Cardiac muscle cell (in vitro differentiated cells and primary cell): ENCODE measurements at regions not wholly inside any gene's neighbourhood (a gene's known extent, or its start where the extent isn't known, plus 50 kb on each side); places are given as distances from the start of the nearest gene placed in this dataset.
A peak's percentile ranks its signal among the peaks of the same experiment; 100 is the strongest.

Source experiments
- DNase-seq, 2 donors: peaks; one replicate each; pipeline versions ENCODE4 v3.0.0 to v3.0.0-alpha.2; 2010 to 2017; ENCODE audit warnings: low read depth in 1 of 2, low spot score in 1 of 2
- H3K27ac ChIP-seq: fragments of 200-600 bp; sonication (generic); 2 replicates; pipeline ENCODE4 v1.5.1; 2016
- H3K27me3 ChIP-seq: fragments of 200-600 bp; sonication (generic); 2 replicates; pipeline ENCODE4 v1.6.0; 2016; ENCODE audit warnings: control low read depth
- H3K36me3 ChIP-seq: fragments of 200-600 bp; sonication (generic); 2 replicates; pipeline ENCODE4 v1.5.1; 2016; ENCODE audit warnings: control low read depth
- H3K4me1 ChIP-seq: fragments of 200-600 bp; sonication (generic); 2 replicates; pipeline ENCODE4 v1.8.1; 2017; ENCODE audit warnings: low read depth, mild to moderate bottlenecking, mixed run types
- H3K4me3 ChIP-seq: fragments of 200-600 bp; sonication (generic); 2 replicates; pipeline ENCODE4 v1.5.1; 2016; ENCODE audit warnings: mild to moderate bottlenecking
- H3K9me3 ChIP-seq: fragments of 200-600 bp; sonication (generic); 2 replicates; pipeline ENCODE4 v1.5.1; 2017; ENCODE audit warnings: low read depth, mild to moderate bottlenecking, control low read depth
- CTCF ChIP-seq: IDR thresholded peaks from 2 replicates; pipeline ENCODE4 v1.5.1; 2012; ENCODE audit warnings: low read depth, mild to moderate bottlenecking, low read length

GRCh38 chr5:24331531-24331930 lies 313.2 kb downstream of the CDH10 start:
- TF ChIP-seq CTCF: no peak

GRCh38 chr5:24347158-24347557 lies 297.6 kb downstream of the CDH10 start:
- DNase-seq: no peak
- no peak for TF ChIP-seq CTCF
- Histone ChIP-seq H3K27me3 (no peaks in the 10 kb centered on the region), H3K4me3 (no peak overlapping the region), H3K4me1 (peaks cover 9% of the 10 kb centered on the region), H3K27ac (no peak overlapping the region), H3K36me3 (no peaks in the 10 kb centered on the region), H3K9me3 (no peaks in the 10 kb centered on the region)

More at GRCh38 chr5:24331531-24331930, 313.2 kb downstream of the CDH10 start:
- Histone ChIP-seq H3K4me1 (no peaks in the 10 kb centered on the region), H3K27ac (no peak overlapping the region), H3K4me3 (no peak overlapping the region), H3K9me3 (no peaks in the 10 kb centered on the region), H3K36me3 (no peaks in the 10 kb centered on the region), H3K27me3 (no peaks in the 10 kb centered on the region)
- DNase-seq: no peak

- H3K27ac ChIP-seq: no peak overlapping the region
- H3K27me3 ChIP-seq: no peaks in the 10 kb centered on the region
- no peak for TF ChIP-seq CTCF
- H3K36me3 ChIP-seq: no peaks in the 10 kb centered on the region
- no peaks in the 10 kb centered on the region for H3K9me3 ChIP-seq
- peaks cover 9% of the 10 kb centered on the region for H3K4me1 ChIP-seq
- no peak overlapping the region for H3K4me3 ChIP-seq
- peak in 1 of 2 donors; percentile 17 for DNase-seq
Measured at GRCh38 chr5:24351285-24351684, 293.5 kb downstream of the CDH10 start.

- H3K27ac ChIP-seq: no peak overlapping the region
- no peaks in the 10 kb centered on the region for H3K36me3 ChIP-seq
- DNase-seq: no peak
- H3K4me1 ChIP-seq: peaks cover 4% of the 10 kb centered on the region
- H3K27me3 ChIP-seq: no peaks in the 10 kb centered on the region
- no peak overlapping the region for H3K4me3 ChIP-seq
- TF ChIP-seq CTCF: no peak
- H3K9me3 ChIP-seq: no peaks in the 10 kb centered on the region
Measured at GRCh38 chr5:24353016-24353415, 291.8 kb downstream of the CDH10 start.

GRCh38 chr5:24353611-24354010 lies 291.2 kb downstream of the CDH10 start:
- DNase-seq: no peak
- H3K4me3 ChIP-seq: no peak overlapping the region
- no peaks in the 10 kb centered on the region for H3K9me3 ChIP-seq
- no peaks in the 10 kb centered on the region for H3K27me3 ChIP-seq
- no peak for TF ChIP-seq CTCF
- H3K4me1 ChIP-seq: peaks cover 4% of the 10 kb centered on the region
- no peak overlapping the region for H3K27ac ChIP-seq
- H3K36me3 ChIP-seq: no peaks in the 10 kb centered on the region

- no peak for TF ChIP-seq CTCF
- Histone ChIP-seq H3K36me3 (no peaks in the 10 kb centered on the region), H3K27ac (no peak overlapping the region), H3K4me1 (no peaks in the 10 kb centered on the region), H3K4me3 (no peak overlapping the region), H3K27me3 (no peaks in the 10 kb centered on the region), H3K9me3 (no peaks in the 10 kb centered on the region)
- no peak for DNase-seq
Measured at GRCh38 chr5:24363789-24364481, 280.8 kb downstream of the CDH10 start.
